Skeletal muscle satellite cell (primary cell): ENCODE measurements at regions not wholly inside any gene's neighbourhood (a gene's known extent, or its start where the extent isn't known, plus 50 kb on each side); places are given as distances from the start of the nearest gene placed in this dataset.
"Not testable (repeated sequence)": the region's sequence is repeated elsewhere in the genome, so short reads cannot be mapped to it uniquely, and the experiment has no call there.

Experiments used
- H3K27me3 ChIP-seq: 2 replicates; pipeline ENCODE4 v1.7.0; 2013; ENCODE audit warnings: low read length; ENCODE audit not compliant: control insufficient read depth, insufficient read depth
- H3K36me3 ChIP-seq: 2 replicates; pipeline ENCODE4 v1.7.0; 2013; ENCODE audit warnings: mild to moderate bottlenecking, control low read depth, low read length; ENCODE audit not compliant: insufficient read depth
- H3K4me1 ChIP-seq: 2 replicates; pipeline ENCODE4 v1.7.0; 2013; ENCODE audit warnings: low read length; ENCODE audit not compliant: control insufficient read depth, insufficient read depth
- H3K4me2 ChIP-seq: 2 replicates; pipeline ENCODE4 v1.7.0; 2013; ENCODE audit warnings: mild to moderate bottlenecking, low read length
- H3K4me3 ChIP-seq: 2 replicates; pipeline ENCODE4 v1.7.0; 2013; ENCODE audit warnings: low read length
- H3K9ac ChIP-seq: 2 replicates; pipeline ENCODE4 v1.7.0; 2013; ENCODE audit warnings: mild to moderate bottlenecking, low read depth, low read length, moderate library complexity
- H3K9me3 ChIP-seq: replicated peaks from 2 replicates; pipeline ENCODE4 v1.7.0; 2013; ENCODE audit warnings: mild to moderate bottlenecking, control low read depth, low read length

DNA sequence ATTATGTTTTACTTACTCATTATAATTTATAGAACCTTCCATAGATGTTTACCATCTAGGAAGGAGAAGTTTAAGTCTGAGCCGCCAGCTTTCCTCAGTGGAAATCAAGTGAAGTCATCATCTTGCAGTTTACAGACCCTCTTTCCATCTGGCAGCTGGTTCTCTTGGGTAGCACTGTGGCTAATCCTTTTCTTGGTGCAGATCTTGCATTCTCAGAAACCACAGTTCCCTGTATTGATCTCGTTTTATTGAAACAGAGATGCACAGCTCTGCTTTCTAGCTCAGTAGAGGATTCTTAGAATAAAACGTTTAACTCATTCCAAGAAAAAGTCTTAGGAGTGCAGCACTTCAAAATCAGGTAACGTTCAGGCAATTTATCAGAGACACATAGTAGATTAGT, 1154.7 kb downstream of the FOXD4L5 start:
- H3K4me1 ChIP-seq, H3K9me3 ChIP-seq, H3K4me2 ChIP-seq: not testable (repeated sequence)

GRCh38 chr9:64128572-64128971, 1156.4 kb downstream of the FOXD4L5 start:
- Histone ChIP-seq H3K4me3 (no peak overlapping the region), H3K9ac (no peak overlapping the region), H3K9me3 (no peaks in the 10 kb centered on the region), H3K36me3 (no peaks in the 10 kb centered on the region), H3K27me3 (no peaks in the 10 kb centered on the region), H3K4me2 (no peak overlapping the region), H3K4me1 (no peaks in the 10 kb centered on the region)

More for the DNA sequence above, 1154.7 kb downstream of the FOXD4L5 start:
- not testable (repeated sequence) for H3K27me3 ChIP-seq, H3K36me3 ChIP-seq, H3K4me3 ChIP-seq, H3K9ac ChIP-seq

- not testable (repeated sequence) for H3K4me1 ChIP-seq, H3K4me2 ChIP-seq, H3K27me3 ChIP-seq, H3K36me3 ChIP-seq, H3K9me3 ChIP-seq, H3K4me3 ChIP-seq, H3K9ac ChIP-seq
Measured at GRCh38 chr9:64121602-64122001, 1163.4 kb downstream of the FOXD4L5 start.

DNA sequence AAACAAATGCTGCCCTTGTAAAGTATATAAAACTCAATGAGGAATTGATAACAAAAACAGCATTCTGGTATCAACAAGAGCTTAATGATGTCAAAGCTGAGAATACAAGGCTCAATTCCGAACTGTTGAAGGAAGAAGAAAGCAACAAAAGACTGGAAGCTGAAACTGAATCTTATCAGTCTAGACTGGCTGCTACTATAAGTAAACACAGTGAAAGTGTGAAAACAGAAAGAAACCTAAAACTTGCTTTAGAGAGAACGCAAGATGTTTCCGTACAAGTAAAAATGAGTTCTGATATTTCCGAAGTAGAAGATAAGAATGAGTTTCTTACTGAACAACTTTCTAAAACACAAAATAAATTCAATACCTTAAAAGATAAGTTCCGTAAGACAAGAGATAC, 1167.7 kb downstream of the FOXD4L5 start:
- H3K27me3 ChIP-seq, H3K36me3 ChIP-seq, H3K9me3 ChIP-seq, H3K4me3 ChIP-seq, H3K4me2 ChIP-seq, H3K4me1 ChIP-seq, H3K9ac ChIP-seq: not testable (repeated sequence)

DNA sequence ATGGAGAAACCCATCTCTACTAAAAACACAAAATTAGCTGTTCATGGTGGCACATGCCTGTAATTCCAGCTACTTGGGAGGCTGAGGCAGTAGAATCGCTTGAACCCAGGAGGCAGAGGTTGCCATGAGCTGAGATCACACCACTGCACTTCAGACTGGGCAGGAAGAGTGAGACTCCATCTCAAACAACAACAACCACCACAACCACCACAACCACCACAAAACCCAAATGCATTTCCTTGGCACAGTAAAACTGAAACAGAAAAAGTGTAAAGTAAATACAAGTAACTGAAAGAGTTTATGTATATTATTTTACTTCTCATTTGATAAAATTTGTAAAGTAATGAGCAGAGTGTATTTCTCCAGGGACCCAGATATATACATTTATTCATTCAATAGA, 1177.1 kb downstream of the FOXD4L5 start:
- not testable (repeated sequence) for H3K27me3 ChIP-seq, H3K4me2 ChIP-seq, H3K36me3 ChIP-seq, H3K9ac ChIP-seq, H3K9me3 ChIP-seq, H3K4me1 ChIP-seq, H3K4me3 ChIP-seq

DNA sequence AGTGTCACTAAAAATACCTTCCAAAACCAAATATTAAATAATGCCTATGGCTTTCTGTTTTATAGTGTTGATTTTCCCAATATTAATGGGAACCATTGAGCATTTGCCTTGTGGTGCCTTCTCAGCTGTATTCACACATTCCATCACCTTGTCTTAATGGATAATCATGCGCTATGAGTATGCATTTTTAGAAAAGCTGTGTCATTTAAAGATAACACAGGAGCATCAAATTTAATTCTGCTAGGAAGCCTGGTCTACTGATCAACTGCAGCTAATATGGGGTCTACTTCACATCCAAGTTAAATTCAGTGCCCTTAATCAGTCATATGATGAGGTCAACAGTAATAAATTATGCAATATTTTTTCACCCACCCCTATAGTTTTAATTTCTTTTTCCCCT, 1177.8 kb downstream of the FOXD4L5 start:
- not testable (repeated sequence) for H3K4me2 ChIP-seq, H3K9me3 ChIP-seq, H3K27me3 ChIP-seq, H3K4me3 ChIP-seq, H3K9ac ChIP-seq, H3K4me1 ChIP-seq, H3K36me3 ChIP-seq

GRCh38 chr9:64105193-64105592, 1179.8 kb downstream of the FOXD4L5 start:
- not testable (repeated sequence) for H3K4me3 ChIP-seq, H3K36me3 ChIP-seq, H3K4me2 ChIP-seq, H3K27me3 ChIP-seq, H3K4me1 ChIP-seq, H3K9me3 ChIP-seq, H3K9ac ChIP-seq

GRCh38 chr9:64101504-64101903, 1183.5 kb downstream of the FOXD4L5 start:
- H3K4me3 ChIP-seq, H3K4me1 ChIP-seq, H3K4me2 ChIP-seq, H3K27me3 ChIP-seq, H3K9me3 ChIP-seq, H3K36me3 ChIP-seq, H3K9ac ChIP-seq: not testable (repeated sequence)

DNA sequence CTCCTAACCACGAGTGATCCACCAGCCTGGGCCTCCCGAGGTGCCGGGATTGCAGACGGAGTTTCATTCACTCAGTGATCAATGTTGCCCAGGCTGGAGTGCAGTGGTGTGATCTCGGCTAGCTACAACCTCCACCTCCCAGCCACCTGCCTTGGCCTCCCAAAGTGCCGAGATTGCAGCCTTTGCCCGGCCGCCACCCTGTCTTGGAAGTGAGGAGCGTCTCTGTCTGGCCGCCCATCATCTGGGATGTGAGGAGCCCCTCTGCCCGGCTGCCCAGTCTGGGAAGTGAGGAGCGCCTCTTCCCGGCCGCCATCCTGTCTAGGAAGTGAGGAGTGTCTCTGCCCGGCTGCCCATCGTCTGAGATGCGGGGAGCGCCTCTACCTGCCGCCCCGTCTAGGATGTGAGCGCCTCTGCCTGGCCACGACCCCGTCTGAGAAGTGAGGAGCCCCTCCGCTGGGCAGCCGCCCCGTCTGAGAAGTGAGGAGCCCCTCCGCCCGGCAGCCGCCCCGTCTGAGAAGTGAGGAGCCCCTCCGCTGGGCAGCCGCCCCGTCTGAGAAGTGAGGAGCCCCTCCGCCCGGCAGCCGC, 1184.3 kb downstream of the FOXD4L5 start:
- H3K9ac ChIP-seq, H3K27me3 ChIP-seq, H3K4me2 ChIP-seq, H3K9me3 ChIP-seq, H3K36me3 ChIP-seq, H3K4me1 ChIP-seq, H3K4me3 ChIP-seq: not testable (repeated sequence)

GRCh38 chr9:64085998-64086397, 1199.0 kb downstream of the FOXD4L5 start:
- not testable (repeated sequence) for H3K27me3 ChIP-seq, H3K4me2 ChIP-seq

DNA sequence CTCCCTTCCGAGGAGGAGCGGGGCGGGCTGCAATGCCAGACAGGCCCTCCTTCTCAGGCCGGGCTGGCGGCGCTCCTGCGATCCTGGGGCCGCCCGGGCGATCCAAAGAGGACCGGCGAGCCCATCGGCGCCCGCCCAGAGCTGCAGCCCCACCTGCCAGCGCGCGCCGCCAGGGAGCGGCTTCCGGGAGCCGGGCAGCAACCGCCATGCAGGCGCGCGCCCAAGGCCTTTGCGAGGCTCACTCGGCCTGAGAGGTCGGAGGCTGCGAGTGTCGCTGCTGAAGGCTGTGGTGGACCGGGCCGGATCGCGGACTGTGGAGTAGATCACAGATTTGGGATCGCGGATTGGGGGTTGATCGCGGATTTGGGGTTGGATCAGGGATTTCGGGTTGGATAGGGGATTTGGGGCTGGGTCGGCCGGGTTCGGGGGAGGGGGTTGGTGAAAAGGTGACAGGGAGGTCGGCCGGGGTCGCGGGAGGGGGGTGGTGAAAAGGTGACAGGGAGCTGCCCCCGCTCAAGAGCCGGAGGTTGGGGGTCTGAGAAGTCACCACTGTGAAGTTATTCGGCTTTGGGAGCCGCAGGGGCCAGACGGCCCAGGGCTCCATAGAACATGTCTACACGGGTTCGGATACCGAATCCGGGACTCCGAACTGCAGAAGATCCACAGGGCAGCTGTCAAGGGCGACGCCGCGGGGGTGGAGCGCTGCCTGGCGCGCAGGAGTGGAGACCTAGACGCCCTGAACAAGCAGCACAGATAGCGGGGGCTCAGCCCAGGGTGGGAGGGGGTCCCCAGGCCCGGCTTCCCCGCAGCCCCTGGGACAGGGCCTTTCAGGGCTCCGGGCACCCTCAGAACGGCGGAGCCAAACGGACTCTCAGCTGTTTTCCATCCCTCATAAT, 1213.4 kb downstream of the FOXD4L5 start:
- H3K9me3 ChIP-seq, H3K36me3 ChIP-seq, H3K4me3 ChIP-seq, H3K4me2 ChIP-seq, H3K9ac ChIP-seq, H3K4me1 ChIP-seq, H3K27me3 ChIP-seq: not testable (repeated sequence)

More at GRCh38 chr9:64085998-64086397, 1199.0 kb downstream of the FOXD4L5 start:
- not testable (repeated sequence) for H3K9me3 ChIP-seq, H3K9ac ChIP-seq, H3K4me1 ChIP-seq, H3K4me3 ChIP-seq, H3K36me3 ChIP-seq
